Lower leg skin (tissue), 4 donors: ENCODE measurements at regions not wholly inside any gene's neighbourhood (a gene's known extent, or its start where the extent isn't known, plus 50 kb on each side); places are given as distances from the start of the nearest gene placed in this dataset.

ENCODE experiments used
- DNase-seq, 2 donors: peaks; one replicate each; pipeline ENCODE4 v3.0.0-alpha.2; 2019; ENCODE audit warnings: low spot score in 2 of 2
- H3K4me3 ChIP-seq: fragments of 200-600 bp; sonication (generic); 2 replicates; pipeline ENCODE4 v1.5.1; 2017; ENCODE audit warnings: mild to moderate bottlenecking, low read depth; ENCODE audit not compliant: poor library complexity, severe bottlenecking
- POLR2A ChIP-seq, 2 donors: fragments of 450-650 bp; IDR thresholded peaks; one replicate each; pipeline ENCODE4 v1.6.1; 2016 to 2017; ENCODE audit warnings: antibody characterized with exemption in 2 of 2, mild to moderate bottlenecking in 1 of 2, moderate library complexity in 1 of 2
- WGBS, 2 donors: methylation state at CpG; one replicate each; pipeline ENCODE4 v1.1.5; 2018; 5-methylcytosine and 5-hydroxymethylcytosine counted together
- intact Hi-C: fragments of 100-400 bp; cut with DNase I; formaldehyde crosslinking; loops from one replicate; pipeline ENCODE4 v1.15.0; 2023; ENCODE audit warnings: low total_unique reads
- TF ChIP-seq, protein P1 (sequence below), 3 donors: fragments of 450-650 bp; IDR thresholded peaks; one replicate each; pipeline ENCODE4 v1.5.1; 2016; ENCODE audit warnings: antibody characterized with exemption in 3 of 3, mild to moderate bottlenecking in 3 of 3, moderate library complexity in 2 of 3

DNA sequence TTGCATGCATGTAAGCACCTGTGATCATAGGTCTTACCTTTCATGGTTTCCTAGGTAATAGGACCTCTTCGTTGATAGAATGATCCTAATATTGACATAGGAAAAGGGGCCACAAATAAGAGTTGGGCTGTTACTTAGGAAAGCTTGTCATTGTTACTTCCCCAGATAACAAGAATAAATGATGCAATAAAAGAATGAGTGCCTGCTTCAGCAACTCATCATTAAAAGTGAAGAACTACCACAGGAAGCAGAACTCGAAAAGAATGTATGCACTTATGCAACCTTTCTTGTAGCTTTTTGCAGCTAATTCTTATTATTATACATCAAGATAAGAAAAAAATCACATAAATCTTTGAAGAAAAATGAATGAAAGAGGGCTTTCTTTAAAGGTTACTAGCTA, 548.6 kb downstream of the LTN1 start:
- no peak overlapping the region for H3K4me3 ChIP-seq
- no peak for DNase-seq
- no peak for TF ChIP-seq POLR2A (IDR thresholded peaks at IDR 0.05)
- TF ChIP-seq, protein P1, sequence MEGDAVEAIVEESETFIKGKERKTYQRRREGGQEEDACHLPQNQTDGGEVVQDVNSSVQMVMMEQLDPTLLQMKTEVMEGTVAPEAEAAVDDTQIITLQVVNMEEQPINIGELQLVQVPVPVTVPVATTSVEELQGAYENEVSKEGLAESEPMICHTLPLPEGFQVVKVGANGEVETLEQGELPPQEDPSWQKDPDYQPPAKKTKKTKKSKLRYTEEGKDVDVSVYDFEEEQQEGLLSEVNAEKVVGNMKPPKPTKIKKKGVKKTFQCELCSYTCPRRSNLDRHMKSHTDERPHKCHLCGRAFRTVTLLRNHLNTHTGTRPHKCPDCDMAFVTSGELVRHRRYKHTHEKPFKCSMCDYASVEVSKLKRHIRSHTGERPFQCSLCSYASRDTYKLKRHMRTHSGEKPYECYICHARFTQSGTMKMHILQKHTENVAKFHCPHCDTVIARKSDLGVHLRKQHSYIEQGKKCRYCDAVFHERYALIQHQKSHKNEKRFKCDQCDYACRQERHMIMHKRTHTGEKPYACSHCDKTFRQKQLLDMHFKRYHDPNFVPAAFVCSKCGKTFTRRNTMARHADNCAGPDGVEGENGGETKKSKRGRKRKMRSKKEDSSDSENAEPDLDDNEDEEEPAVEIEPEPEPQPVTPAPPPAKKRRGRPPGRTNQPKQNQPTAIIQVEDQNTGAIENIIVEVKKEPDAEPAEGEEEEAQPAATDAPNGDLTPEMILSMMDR (IDR thresholded peaks at IDR 0.05): no peak
- WGBS, 2 donors: 78 to 79% methylated on average over 2 of the region's 2 CpGs
- intact Hi-C loops: no loop called here

DNA sequence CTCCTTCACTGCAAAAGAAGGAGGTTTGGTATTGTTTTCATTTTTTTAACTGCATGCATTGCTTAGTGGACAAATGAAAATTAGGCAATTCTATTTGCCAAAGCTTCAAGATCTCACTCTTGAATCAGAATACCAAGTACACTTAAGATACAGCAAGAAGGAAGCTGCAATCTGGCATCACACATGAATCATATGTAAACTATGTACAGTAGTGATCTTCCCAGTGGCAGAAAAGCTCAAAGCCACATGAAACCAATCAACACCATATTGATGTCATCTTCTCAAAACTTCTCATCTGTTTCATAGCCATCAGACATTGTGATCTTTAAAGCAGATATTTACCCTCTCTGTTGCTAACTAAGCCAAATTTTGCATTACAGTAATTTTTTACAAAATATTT, 550.1 kb downstream of the LTN1 start:
- intact Hi-C loops: no loop called here
- DNase-seq: no peak
- no peak overlapping the region for H3K4me3 ChIP-seq
- no peak for TF ChIP-seq POLR2A (IDR thresholded peaks at IDR 0.05)
- TF ChIP-seq, protein P1 (IDR thresholded peaks at IDR 0.05): no peak

DNA sequence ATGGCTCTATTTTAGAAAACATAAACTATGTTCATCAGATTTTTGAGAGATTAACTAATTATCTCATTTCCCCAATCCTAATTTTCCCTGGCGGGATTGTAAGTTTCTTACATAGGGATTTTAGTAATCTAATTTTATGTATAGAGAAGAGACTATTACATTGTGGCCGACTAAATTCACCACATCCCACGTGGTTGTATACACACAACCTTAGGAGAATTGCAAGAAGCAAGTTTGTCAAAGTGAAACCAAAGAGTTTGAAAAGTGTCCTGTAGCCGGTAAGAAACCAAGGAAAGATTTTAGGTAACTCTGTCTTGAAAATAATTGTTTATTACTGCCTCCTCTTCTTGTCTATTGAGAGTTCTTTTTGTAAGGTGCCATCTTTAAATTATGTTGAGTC, 550.6 kb downstream of the LTN1 start:
- 80 to 85% methylated on average over 4 of the region's 4 CpGs for WGBS, 2 donors
- intact Hi-C loops: no loop called here
- no peak overlapping the region for H3K4me3 ChIP-seq
- DNase-seq: no peak
- TF ChIP-seq POLR2A (IDR thresholded peaks at IDR 0.05): no peak
- TF ChIP-seq, protein P1 (IDR thresholded peaks at IDR 0.05): no peak

DNA sequence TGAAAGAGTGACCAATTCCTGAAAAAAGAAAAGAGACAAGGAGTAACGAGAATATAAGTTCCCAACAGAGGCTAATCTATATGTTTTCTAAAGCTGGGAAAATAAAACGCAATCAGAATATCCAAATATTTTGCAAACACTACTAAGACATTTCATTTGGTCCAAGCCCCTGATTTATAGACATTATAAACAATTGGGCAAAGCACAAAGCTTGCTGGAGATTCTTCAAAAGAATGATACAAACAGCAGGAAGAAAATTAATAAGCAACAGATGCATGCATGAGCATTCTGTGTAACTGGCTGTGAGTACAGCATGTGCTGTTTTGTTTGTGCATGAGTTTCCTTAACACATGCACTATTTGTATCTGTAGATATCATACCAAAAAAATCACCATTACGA, 552.9 kb downstream of the LTN1 start:
- intact Hi-C loops: no loop called here
- DNase-seq: peak in 1 of 2 donors; percentile 38
- 61 to 65% methylated on average over 3 of the region's 3 CpGs for WGBS, 2 donors

DNA sequence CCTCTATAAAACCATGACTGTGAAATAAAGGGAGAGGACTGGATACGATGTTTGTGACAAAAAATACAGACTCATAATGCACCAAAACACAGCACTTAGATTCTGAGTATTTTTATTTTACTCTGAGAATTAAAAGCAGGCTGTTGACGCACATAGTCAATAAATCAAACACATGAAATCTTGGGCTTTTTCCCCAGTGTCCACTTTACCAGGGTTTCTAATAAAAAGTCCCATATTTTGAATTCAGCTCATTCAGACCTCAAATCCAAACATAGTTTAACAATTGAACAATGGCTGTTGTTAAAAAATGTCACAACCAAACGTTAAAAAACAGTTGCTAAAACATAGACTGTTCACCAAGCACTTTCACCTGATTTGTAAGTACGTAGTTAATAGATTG, 553.4 kb downstream of the LTN1 start:
- no peak for DNase-seq
- H3K4me3 ChIP-seq: no peak overlapping the region
- intact Hi-C loops: no loop called here
- TF ChIP-seq, protein P1 (IDR thresholded peaks at IDR 0.05): no peak
- TF ChIP-seq POLR2A (IDR thresholded peaks at IDR 0.05): no peak
- 46 to 58% methylated on average over 4 of the region's 4 CpGs for WGBS, 2 donors

More for the DNA sequence above, 552.9 kb downstream of the LTN1 start:
- H3K4me3 ChIP-seq: no peak overlapping the region
- no peak for TF ChIP-seq POLR2A (IDR thresholded peaks at IDR 0.05)
- TF ChIP-seq, protein P1 (IDR thresholded peaks at IDR 0.05): no peak

DNA sequence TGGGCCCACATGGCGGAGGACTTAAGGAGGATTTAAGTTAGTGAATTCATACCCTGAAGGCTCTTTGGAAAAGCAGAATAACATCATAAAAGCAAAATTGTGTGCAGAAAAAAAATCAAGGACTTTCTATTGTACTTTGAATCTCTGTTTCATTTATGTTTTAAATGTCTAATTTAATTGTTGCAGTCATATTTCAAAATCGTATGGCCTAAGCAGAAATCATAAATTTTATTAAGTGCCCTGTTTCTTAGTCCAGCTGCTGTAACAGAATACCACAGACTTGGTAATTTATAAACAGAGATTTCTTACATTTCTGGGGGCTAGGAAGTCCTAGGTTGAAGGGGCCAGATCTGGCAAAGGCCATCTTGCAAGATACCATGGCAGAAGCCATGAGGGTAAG, 555.6 kb downstream of the LTN1 start:
- intact Hi-C loops: no loop called here

More for the DNA sequence above, 555.6 kb downstream of the LTN1 start:
- 72 to 77% methylated on average over 2 of the region's 2 CpGs for whole genome bisulfite sequencing, 2 donors
- no peak overlapping the region for H3K4me3 ChIP-seq
- no peak for DNase-seq
- TF ChIP-seq POLR2A (IDR thresholded peaks at IDR 0.05): no peak
- TF ChIP-seq, protein P1 (IDR thresholded peaks at IDR 0.05): no peak
